Gastroesophageal sphincter (tissue), 4 donors: ENCODE measurements at regions not wholly inside any gene's neighbourhood (a gene's known extent, or its start where the extent isn't known, plus 50 kb on each side); places are given as distances from the start of the nearest gene placed in this dataset.

Source experiments
- ATAC-seq: fragments of 150-250 bp; one replicate; pipeline ENCODE4 v1.9.1; 2016; ENCODE audit warnings: mild to moderate bottlenecking, moderate library complexity
- H3K27ac ChIP-seq, 4 donors: fragments of 200-600 bp; sonication (generic) in 3 of 4; 1 replicate in 3 of 4; 2 replicates in 1 of 4; pipeline ENCODE4 v1.5.1; 2016 to 2019
- H3K27me3 ChIP-seq: fragments of 200-600 bp; sonication (generic); one replicate; pipeline ENCODE4 v1.5.1; 2019
- H3K36me3 ChIP-seq, 2 donors: fragments of 200-600 bp; sonication (generic); one replicate each; pipeline ENCODE4 v1.5.1; 2019; ENCODE audit warnings: control low read depth in 1 of 2
- H3K4me1 ChIP-seq, 3 donors: fragments of 200-600 bp; sonication (generic); 1 replicate in 2 of 3; 2 replicates in 1 of 3; pipeline ENCODE4 v1.5.1; 2016 to 2019; ENCODE audit warnings: control low read depth in 2 of 3
- H3K4me3 ChIP-seq, 2 donors: fragments of 200-600 bp; sonication (generic); one replicate each; pipeline ENCODE4 v1.5.1; 2019; ENCODE audit warnings: mild to moderate bottlenecking in 1 of 2, moderate library complexity in 1 of 2
- H3K9me3 ChIP-seq, 3 donors: fragments of 200-600 bp; sonication (generic); one replicate each; pipeline ENCODE4 v1.5.1; 2017 to 2019; ENCODE audit warnings: control low read depth in 2 of 3
- CTCF ChIP-seq, 4 experiments: fragments of 200-600 bp in 2 of 4; fragments of 450-650 bp in 2 of 4; sonication (generic) in 1 of 4; IDR thresholded peaks; one replicate each; pipeline ENCODE4 v1.5.1; 2017 to 2019; ENCODE audit warnings: antibody characterized with exemption in 4 of 4, mild to moderate bottlenecking in 2 of 4, moderate library complexity in 2 of 4
- EP300 ChIP-seq: sonication (generic); formaldehyde crosslinking; IDR thresholded peaks from one replicate; pipeline ENCODE4 v1.6.1; 2017; ENCODE audit warnings: antibody characterized with exemption, mild to moderate bottlenecking
- POLR2A ChIP-seq, 2 donors: fragments of 450-650 bp; IDR thresholded peaks; one replicate each; pipeline ENCODE4 v1.6.1; 2017; ENCODE audit warnings: antibody characterized with exemption in 2 of 2, mild to moderate bottlenecking in 2 of 2, moderate library complexity in 1 of 2
- POLR2AphosphoS5 ChIP-seq: sonication (generic); formaldehyde crosslinking; IDR thresholded peaks from one replicate; pipeline ENCODE4 v1.6.1; 2017; ENCODE audit warnings: antibody characterized with exemption
- WGBS, 2 donors: methylation state at CpG; one replicate each; pipeline ENCODE4 v1.1.5; 2018; ENCODE audit warnings: low coverage in 1 of 2; 5-methylcytosine and 5-hydroxymethylcytosine counted together

- H3K4me1 ChIP-seq = no peaks in the 10 kb centered on the region
- H3K27me3 ChIP-seq = no peaks in the 10 kb centered on the region
- no peak overlapping the region for H3K27ac ChIP-seq
- 72% methylated on average over 3 of the region's 3 CpGs; no CpG with 5 or more reads in 1 of the 2 donors for WGBS, 2 donors
- H3K36me3 ChIP-seq = no peaks in the 10 kb centered on the region
- ATAC-seq = no peak
- TF ChIP-seq POLR2A (IDR thresholded peaks at IDR 0.05) (no peak), POLR2AphosphoS5 (no peak), CTCF (IDR thresholded peaks at IDR 0.05) (no peak), EP300 (no peak)
- no peaks in the 10 kb centered on the region for H3K9me3 ChIP-seq
- H3K4me3 ChIP-seq = no peak overlapping the region
These were observed 324.8 kb upstream of the HSFY2 start for GRCh38 chrY:19098349-19098748.

GRCh38 chrY:19095460-19095859, 321.9 kb upstream of the HSFY2 start:
- no peaks in the 10 kb centered on the region for H3K27me3 ChIP-seq
- no peaks in the 10 kb centered on the region for H3K36me3 ChIP-seq
- no peaks in the 10 kb centered on the region for H3K9me3 ChIP-seq
- H3K4me1 ChIP-seq = no peaks in the 10 kb centered on the region
- TF ChIP-seq EP300 (no peak), POLR2AphosphoS5 (no peak), POLR2A (IDR thresholded peaks at IDR 0.05) (no peak), CTCF (IDR thresholded peaks at IDR 0.05) (no peak)
- ATAC-seq = no peak
- no peak overlapping the region for H3K4me3 ChIP-seq
- H3K27ac ChIP-seq = no peak overlapping the region

GRCh38 chrY:19083006-19083405, 309.5 kb upstream of the HSFY2 start:
- Histone ChIP-seq H3K4me3 (no peak overlapping the region), H3K27ac (no peak overlapping the region), H3K36me3 (no peaks in the 10 kb centered on the region), H3K4me1 (no peaks in the 10 kb centered on the region), H3K27me3 (no peaks in the 10 kb centered on the region), H3K9me3 (no peaks in the 10 kb centered on the region)
- no peak for ATAC-seq
- WGBS, 2 donors = 93% methylated on average over 2 of the region's 2 CpGs; no CpG with 5 or more reads in 1 of the 2 donors
- TF ChIP-seq POLR2AphosphoS5 = no peak
- TF ChIP-seq CTCF (IDR thresholded peaks at IDR 0.05) = no peak
- TF ChIP-seq POLR2A (IDR thresholded peaks at IDR 0.05) = no peak
- no peak for TF ChIP-seq EP300

- Histone ChIP-seq H3K36me3 (no peaks in the 10 kb centered on the region), H3K4me1 (peaks cover 0 to 11% (median 0%) of the 10 kb centered on the region in 3 donors), H3K27ac (peak overlapping the region in 2 of 4 donors; percentile 87 to 89), H3K9me3 (no peaks in the 10 kb centered on the region), H3K4me3 (peak overlapping the region; percentile 78 to 96), H3K27me3 (no peaks in the 10 kb centered on the region)
- TF ChIP-seq CTCF (IDR thresholded peaks at IDR 0.05) = peak in 1 of 4 experiments; percentile 6
- TF ChIP-seq POLR2AphosphoS5 = no peak
- no peak for ATAC-seq
- WGBS, 2 donors = no CpG with 5 or more reads among the region's 37 CpGs
These were observed 304.2 kb upstream of the HSFY2 start for GRCh38 chrY:19077698-19078113.

- Histone ChIP-seq H3K4me1 (peaks cover 0 to 11% (median 0%) of the 10 kb centered on the region in 3 donors), H3K9me3 (no peaks in the 10 kb centered on the region), H3K36me3 (no peaks in the 10 kb centered on the region), H3K4me3 (peak overlapping the region; percentile 78 to 96), H3K27ac (peak overlapping the region in 2 of 4 donors; percentile 87 to 89), H3K27me3 (no peaks in the 10 kb centered on the region)
- no CpG with 5 or more reads among the region's 69 CpGs for WGBS, 2 donors
- no peak for ATAC-seq
- no peak for TF ChIP-seq POLR2AphosphoS5
- TF ChIP-seq CTCF (IDR thresholded peaks at IDR 0.05) = no peak
- TF ChIP-seq EP300 = no peak
- TF ChIP-seq POLR2A (IDR thresholded peaks at IDR 0.05) = no peak
These were observed 303.5 kb upstream of the HSFY2 start for GRCh38 chrY:19076846-19077697.
